IMR-90 (cell line): ENCODE measurements at regions not wholly inside any gene's neighbourhood (a gene's known extent, or its start where the extent isn't known, plus 50 kb on each side); places are given as distances from the start of the nearest gene placed in this dataset.

ENCODE experiments used
- ATAC-seq: fragments of 200-7000 bp; cut with Tn5 transposase; 2 replicates; pipeline ENCODE4 v1.9.1; 2020; ENCODE audit warnings: low read depth, mild to moderate bottlenecking, moderate library complexity
- BruUV-seq: library from RNA; stranded (reverse); fragments of 400-500 nt; replicated peaks from 2 replicates; lab custom pipeline; 2021; lab: Mats Ljungman, UMichigan
- CTCF ChIA-PET: fragments of 300-600 bp; formaldehyde crosslinking; extraction: SDS; loops from one replicate; lab custom pipeline; 2021; ENCODE audit warnings: antibody characterized with exemption; lab: Yijun Ruan, JAX
- POLR2A ChIA-PET: fragments of 300-600 bp; sonication (Branson Sonifier 250); formaldehyde crosslinking; loops from one replicate; lab custom pipeline; 2022; ENCODE audit warnings: antibody characterized with exemption; ENCODE audit not compliant: unreplicated experiment; lab: Charles Lee
- DNase-seq: peaks from one replicate; pipeline ENCODE4 v3.0.0; 2013
- H2AFZ ChIP-seq: replicated peaks from 2 replicates; pipeline ENCODE3; 2013; ENCODE audit warnings: low read length, mild to moderate bottlenecking; ENCODE audit not compliant: poor library complexity
- H2AK5ac ChIP-seq: 2 replicates; pipeline ENCODE4 v1.6.1; 2013; ENCODE audit warnings: low read depth, low read length, inconsistent platforms
- H2AK9ac ChIP-seq: replicated peaks from 2 replicates; pipeline ENCODE3; 2013; ENCODE audit warnings: mild to moderate bottlenecking, low read depth, low read length, moderate library complexity; ENCODE audit not compliant: poor library complexity
- H2BK120ac ChIP-seq: 2 replicates; pipeline ENCODE4 v1.6.1; 2013; ENCODE audit warnings: low read depth, low read length, inconsistent platforms
- H2BK15ac ChIP-seq: 3 replicates; pipeline ENCODE4 v1.6.1; 2013; ENCODE audit warnings: low read depth, low read length, inconsistent platforms
- H2BK20ac ChIP-seq: 2 replicates; pipeline ENCODE4 v1.6.1; 2013; ENCODE audit warnings: low read depth, mild to moderate bottlenecking, inconsistent platforms, low read length, moderate library complexity
- H2BK5ac ChIP-seq: 2 replicates; pipeline ENCODE4 v1.6.1; 2013; ENCODE audit warnings: mild to moderate bottlenecking, low read depth, low read length, inconsistent platforms; ENCODE audit not compliant: poor library complexity, severe bottlenecking
- H3K14ac ChIP-seq: replicated peaks from 2 replicates; pipeline ENCODE4 v1.6.1; 2013; ENCODE audit warnings: low read depth, low read length, inconsistent platforms
- H3K18ac ChIP-seq: 2 replicates; pipeline ENCODE4 v1.6.1; 2013; ENCODE audit warnings: low read depth, low read length, control low read depth
- H3K23ac ChIP-seq: 2 replicates; pipeline ENCODE4 v1.6.1; 2013; ENCODE audit warnings: low read depth, low read length, inconsistent platforms
- H3K27ac ChIP-seq: 2 replicates; pipeline ENCODE4 v1.5.1; 2013; ENCODE audit warnings: mild to moderate bottlenecking, control low read depth, low read length; ENCODE audit not compliant: insufficient read depth
- H3K27me3 ChIP-seq: 2 replicates; pipeline ENCODE4 v1.6.1; 2013; ENCODE audit warnings: low read length; ENCODE audit not compliant: control insufficient read depth, insufficient read depth
- H3K36me3 ChIP-seq: 2 replicates; pipeline ENCODE4 v1.6.1; 2013; ENCODE audit warnings: low read length, mixed read lengths; ENCODE audit not compliant: control insufficient read depth, insufficient read depth
- H3K4ac ChIP-seq: 2 replicates; pipeline ENCODE4 v1.6.1; 2013; ENCODE audit warnings: low read depth, low read length, inconsistent platforms
- H3K4me1 ChIP-seq: 2 replicates; pipeline ENCODE4 v1.6.1; 2013; ENCODE audit warnings: low read length, mixed read lengths; ENCODE audit not compliant: control insufficient read depth, insufficient read depth
- H3K4me2 ChIP-seq: 2 replicates; pipeline ENCODE4 v1.6.1; 2013; ENCODE audit warnings: low read depth, mild to moderate bottlenecking, control low read depth, low read length, moderate library complexity
- H3K4me3 ChIP-seq: 2 replicates; pipeline ENCODE4 v1.5.1; 2013; ENCODE audit warnings: low read depth, mild to moderate bottlenecking, control low read depth, low read length, moderate library complexity; ENCODE audit not compliant: insufficient read depth
- H3K56ac ChIP-seq: 2 replicates; pipeline ENCODE4 v1.6.1; 2013; ENCODE audit warnings: low read length, inconsistent platforms; ENCODE audit not compliant: insufficient read depth; ENCODE audit errors: extremely low read depth
- H3K79me1 ChIP-seq, 2 experiments: 2 replicates each; pipeline ENCODE4 v1.6.1; 2013; ENCODE audit warnings: low read length in 2 of 2, inconsistent platforms in 1 of 2, low read depth in 1 of 2
- H3K9ac ChIP-seq: 2 replicates; pipeline ENCODE4 v1.6.1; 2013; ENCODE audit warnings: low read depth, low read length, control low read depth
- H3K9me1 ChIP-seq: 2 replicates; pipeline ENCODE4 v1.6.1; 2013; ENCODE audit warnings: low read length, inconsistent platforms; ENCODE audit not compliant: insufficient read depth
- H3K9me3 ChIP-seq: 2 replicates; pipeline ENCODE4 v1.6.1; 2013; ENCODE audit warnings: low read length; ENCODE audit not compliant: control insufficient read depth, insufficient read depth
- H4K20me1 ChIP-seq: 2 replicates; pipeline ENCODE4 v1.6.1; 2013; ENCODE audit warnings: low read length, inconsistent platforms; ENCODE audit not compliant: insufficient read depth
- H4K5ac ChIP-seq: 2 replicates; pipeline ENCODE4 v1.6.1; 2013; ENCODE audit warnings: mild to moderate bottlenecking, low read depth, low read length, control low read depth
- H4K8ac ChIP-seq, 2 experiments: 2 replicates each; pipeline ENCODE4 v1.6.1; 2013; ENCODE audit warnings: low read depth in 2 of 2, low read length in 2 of 2, control low read depth in 1 of 2, inconsistent platforms in 1 of 2
- H4K91ac ChIP-seq: 2 replicates; pipeline ENCODE4 v1.6.1; 2013; ENCODE audit warnings: low read depth, low read length, inconsistent platforms; ENCODE audit not compliant: insufficient read depth
- MAZ ChIP-seq: IDR thresholded peaks from 2 replicates; pipeline ENCODE4 v1.6.1; 2012; ENCODE audit warnings: low read depth, mild to moderate bottlenecking, low read length, improper control_type of control experiment, moderate library complexity, borderline replicate concordance
- RAD21 ChIP-seq: IDR thresholded peaks from 2 replicates; pipeline ENCODE4 v1.6.1; 2012; ENCODE audit warnings: low read length, improper control_type of control experiment
- WGBS, 2 experiments: methylation state at CpG; one replicate each; pipeline versions ENCODE4 v1.1.5 to v1.1.7; 2013; ENCODE audit warnings: missing lambda C conversion rate in 2 of 2; ENCODE audit not compliant: insufficient read length in 1 of 2; ENCODE audit errors: extremely low coverage in 2 of 2; 5-methylcytosine and 5-hydroxymethylcytosine counted together
- dilution Hi-C: fragments of 300-500 bp; cut with HindIII; formaldehyde crosslinking; loops from one replicate; pipeline ENCODE4 v1.14.3; 2018; ENCODE audit warnings: low sequenced_read_pairs; ENCODE audit not compliant: unreplicated experiment
- in situ Hi-C: fragments of 300-500 bp; cut with MboI; formaldehyde crosslinking; loops from 3 replicates; pipeline ENCODE4 v1.14.3; 2019; ENCODE audit warnings: low sequenced_read_pairs, inconsistent platforms, mixed read lengths
- intact Hi-C: fragments of 100-400 bp; cut with micrococcal nuclease; formaldehyde crosslinking; loops from 2 replicates; pipeline ENCODE4 v1.10.0; 2022

DNA sequence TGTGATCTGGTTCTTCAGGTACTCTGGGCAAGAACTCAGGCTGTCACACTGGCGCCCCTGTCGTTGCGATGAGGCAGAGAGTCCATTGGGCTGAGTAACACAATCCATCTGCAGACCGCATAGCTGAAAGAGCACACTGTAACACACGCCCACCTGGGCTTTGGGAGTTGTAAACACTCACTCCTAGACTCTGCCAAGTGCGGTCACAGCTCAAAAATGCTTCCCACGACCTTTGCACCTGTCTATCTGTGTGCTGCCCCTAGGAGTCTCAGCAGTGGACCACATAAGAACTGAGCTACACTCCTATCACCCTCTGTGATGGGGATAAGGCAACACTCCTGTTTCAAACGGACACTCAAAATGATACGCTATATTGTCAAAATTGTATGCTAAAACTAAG lies 2028.3 kb downstream of the PCDH7 start:
- no TSS peak for BruUV-seq
- Histone ChIP-seq H4K5ac (no peak overlapping the region), H3K27me3 (no peaks in the 10 kb centered on the region), H2AK5ac (no peak overlapping the region), H3K23ac (no peak overlapping the region), H2AFZ (no peak overlapping the region), H3K56ac (no peak overlapping the region), H2BK120ac (no peak overlapping the region), H4K20me1 (no peaks in the 10 kb centered on the region), H3K4me2 (no peak overlapping the region), H4K8ac (no peak overlapping the region), H3K9ac (no peak overlapping the region), H3K4me1 (no peaks in the 10 kb centered on the region), H2BK5ac (no peak overlapping the region), H3K4me3 (no peak overlapping the region), H3K36me3 (no peaks in the 10 kb centered on the region), H2BK20ac (no peak overlapping the region), H3K9me1 (no peaks in the 10 kb centered on the region), H3K18ac (no peak overlapping the region), H3K14ac (no peak overlapping the region), H2AK9ac (no peak overlapping the region), H3K79me1 (no peaks in the 10 kb centered on the region), H3K4ac (no peak overlapping the region), H3K9me3 (peaks cover 8% of the 10 kb centered on the region), H4K91ac (no peak overlapping the region), H2BK15ac (no peak overlapping the region), H3K27ac (no peak overlapping the region)
- no peak for DNase-seq
- POLR2A ChIA-PET = no interaction called here
- intact Hi-C loops (no loop called here), in situ Hi-C loops (no loop called here), dilution Hi-C loops (no loop called here)
- no peak for TF ChIP-seq MAZ
- TF ChIP-seq RAD21 = no peak
- 74% methylated on average over 3 of the region's 9 CpGs; no CpG with 5 or more reads in 1 of the 2 experiments for WGBS, 2 experiments
- CTCF ChIA-PET = no interaction called here
- no peak for ATAC-seq
